GM18526 (cell line): ENCODE measurements at regions not wholly inside any gene's neighbourhood (a gene's known extent, or its start where the extent isn't known, plus 50 kb on each side); places are given as distances from the start of the nearest gene placed in this dataset.

Source experiments
- POLR2A ChIP-seq: IDR thresholded peaks from 3 replicates; pipeline ENCODE4 v1.6.1; 2011; ENCODE audit not compliant: insufficient read length; ENCODE audit errors: extremely low read depth

- TF ChIP-seq POLR2A: no peak
Measured at GRCh38 chr2:8234757-8235374, 447.0 kb upstream of the ID2 start.

DNA sequence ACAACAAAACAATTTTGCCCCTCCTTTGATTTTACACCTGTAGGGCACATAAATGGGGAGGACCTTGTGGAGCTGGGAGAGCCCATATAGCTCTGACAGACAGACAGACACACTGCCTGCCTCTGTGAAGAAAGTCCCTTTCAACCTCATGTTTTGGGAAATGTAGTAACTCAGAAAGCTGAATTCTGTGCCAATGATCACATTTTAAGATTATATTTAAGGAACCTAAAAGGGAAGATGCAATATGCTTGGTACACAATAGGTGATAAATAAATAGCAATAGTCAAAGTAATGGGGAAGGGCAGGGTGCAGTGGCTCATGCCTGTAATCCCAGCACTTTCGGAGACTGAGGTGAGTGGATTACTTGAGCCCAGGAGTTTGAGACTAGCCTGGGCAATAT is 446.4 kb upstream of the ID2 start:
- TF ChIP-seq POLR2A: no peak

DNA sequence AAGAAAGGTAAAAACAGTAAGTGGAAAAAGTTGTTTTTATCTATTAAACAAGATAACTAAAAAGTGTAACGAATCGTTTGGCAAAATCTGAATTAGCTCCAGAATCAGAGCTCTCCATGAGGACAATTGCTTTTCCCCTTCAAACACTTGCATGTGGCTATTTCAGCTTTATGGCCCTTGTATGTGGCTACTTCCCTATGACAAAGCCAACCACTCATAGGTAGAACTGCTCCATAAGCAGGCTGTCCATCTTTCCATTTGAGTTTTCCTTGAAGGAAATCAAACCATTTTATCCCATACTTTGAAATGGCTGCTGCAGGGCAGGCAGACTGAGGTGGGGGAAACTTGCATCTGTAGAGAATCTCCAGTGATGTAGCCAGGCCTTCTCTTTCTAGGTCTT is 445.5 kb upstream of the ID2 start:
- no peak for TF ChIP-seq POLR2A

- TF ChIP-seq POLR2A: no peak
Measured at GRCh38 chr2:8238521-8239230, 443.2 kb upstream of the ID2 start.

DNA sequence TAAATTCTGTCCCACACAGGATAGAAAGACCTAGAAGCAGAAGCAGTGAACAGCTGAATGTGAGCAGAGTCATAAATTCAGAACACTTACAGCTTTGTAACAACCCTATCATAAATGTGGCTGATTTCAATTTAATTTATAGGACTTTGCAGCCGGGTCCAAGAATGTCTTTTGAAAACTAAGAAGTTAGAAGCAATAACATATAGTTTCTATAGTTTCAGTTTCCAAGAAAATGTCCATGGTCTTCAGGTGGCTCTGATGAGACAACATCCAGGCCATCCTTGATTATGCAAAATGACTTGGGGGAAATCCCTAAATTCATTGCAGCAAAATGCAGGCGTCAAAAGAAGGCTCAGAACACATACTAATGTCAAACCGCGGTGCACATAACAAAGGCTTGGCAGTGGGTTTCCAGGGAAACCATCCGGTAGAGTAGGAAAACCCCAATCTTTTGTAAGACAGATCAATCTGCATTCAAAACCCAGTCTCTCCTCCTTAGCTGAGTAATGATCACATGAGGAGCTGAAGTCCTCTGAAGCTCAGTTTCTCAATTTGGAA is 442.2 kb upstream of the ID2 start:
- no peak for TF ChIP-seq POLR2A

- no peak for TF ChIP-seq POLR2A
Measured at GRCh38 chr2:8241317-8241716, 440.5 kb upstream of the ID2 start.

- TF ChIP-seq POLR2A: no peak
Measured at GRCh38 chr2:8242739-8243138, 439.1 kb upstream of the ID2 start.

DNA sequence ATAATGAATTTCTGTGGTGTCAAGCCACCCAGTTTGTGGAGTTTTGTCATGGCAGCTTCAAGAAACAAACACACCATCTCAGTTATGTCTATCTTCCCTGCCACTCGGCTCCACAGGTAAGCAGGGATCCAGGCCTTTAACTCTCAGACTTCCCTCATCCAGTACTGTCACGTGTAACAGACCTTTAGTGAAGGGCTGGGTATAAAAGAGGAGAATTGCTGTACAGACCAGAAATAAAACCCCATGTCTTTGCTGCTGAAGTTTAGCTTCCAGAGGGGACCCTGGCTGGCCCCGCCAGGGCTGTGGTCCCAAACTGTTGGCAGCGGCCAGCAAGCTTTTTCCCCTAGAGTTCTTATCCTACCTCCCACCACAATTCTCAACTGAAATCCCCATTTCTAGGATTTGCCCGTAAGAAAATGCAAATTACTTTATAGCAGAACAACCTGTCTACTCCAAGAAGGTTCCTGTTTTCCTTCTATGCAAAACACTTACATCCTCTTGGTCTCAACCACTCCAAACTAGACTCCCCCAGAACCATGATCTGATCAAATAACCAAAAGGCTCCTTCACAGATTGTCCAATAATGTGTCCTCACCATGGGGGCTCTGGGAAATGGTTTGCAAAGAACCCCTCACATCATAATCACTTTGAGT is 438.0 kb upstream of the ID2 start:
- TF ChIP-seq POLR2A: no peak

DNA sequence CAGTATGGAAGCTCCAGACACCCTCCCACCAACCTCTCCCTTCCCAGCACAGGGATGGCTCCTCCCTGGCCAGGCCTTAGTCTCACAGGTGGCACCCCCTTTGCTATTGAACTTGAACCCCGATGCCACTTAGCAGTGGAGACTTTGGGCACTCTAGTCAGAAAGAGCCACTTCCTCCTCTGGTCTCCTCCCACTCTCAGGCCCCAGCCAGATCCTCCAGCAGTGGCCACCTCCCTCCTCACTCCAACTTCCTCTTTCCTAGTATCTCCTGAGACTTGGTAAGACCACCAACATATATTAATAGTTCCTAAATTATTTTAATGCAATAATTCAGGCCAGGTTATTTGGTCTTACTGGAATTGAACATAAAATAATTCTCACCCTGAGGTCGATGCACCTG is 437.2 kb upstream of the ID2 start:
- no peak for TF ChIP-seq POLR2A

- no peak for TF ChIP-seq POLR2A
Measured at GRCh38 chr2:8246137-8246536, 435.7 kb upstream of the ID2 start.

DNA sequence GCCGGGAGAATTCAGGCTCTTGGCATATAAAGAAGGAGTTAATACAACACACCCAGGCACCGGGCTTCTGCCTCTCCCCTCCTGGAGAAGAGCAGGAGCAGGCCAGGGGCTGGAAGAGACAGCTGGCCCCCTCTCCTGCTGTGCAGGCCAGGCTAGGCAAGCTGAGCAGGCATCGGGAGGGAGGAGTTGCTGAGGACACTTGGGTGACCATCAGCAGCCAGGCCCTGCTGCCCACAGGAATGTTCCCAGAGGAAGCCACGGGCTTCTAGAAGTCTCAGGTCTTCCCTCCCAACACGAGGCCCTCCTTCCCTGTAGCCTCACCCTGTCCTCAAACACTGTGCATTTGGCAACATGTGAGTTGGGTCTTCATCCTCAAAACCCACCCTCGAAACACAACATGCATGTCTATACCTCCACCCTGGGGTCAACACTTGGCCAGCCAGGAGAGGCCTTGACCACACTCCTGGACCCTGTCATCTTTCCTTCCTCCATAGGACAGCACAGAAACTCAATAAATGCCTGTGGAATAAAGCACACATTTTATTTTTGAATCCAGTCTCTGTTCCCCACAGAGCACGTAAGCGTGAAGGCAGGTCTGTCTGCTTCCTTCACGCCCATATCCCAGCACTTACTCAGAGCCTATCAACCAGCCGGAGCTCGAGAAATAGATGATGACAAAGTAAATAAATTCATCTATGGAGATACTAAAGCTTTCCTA is 433.8 kb upstream of the ID2 start:
- no peak for TF ChIP-seq POLR2A

DNA sequence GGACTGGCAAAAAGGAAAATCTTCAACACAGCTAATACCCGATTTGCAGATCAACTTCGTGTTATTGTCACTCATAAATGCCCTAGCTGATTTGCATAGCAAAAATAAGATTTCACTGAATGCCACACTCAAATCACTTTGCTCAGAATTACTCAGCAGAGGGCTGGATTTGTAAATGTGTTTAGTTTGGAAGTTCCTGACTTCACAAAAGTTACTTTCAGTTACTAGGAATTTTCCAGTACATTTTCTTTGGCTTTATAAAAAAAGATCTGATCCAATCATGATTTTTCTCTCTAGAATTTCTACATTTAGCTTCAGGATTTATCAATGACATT is 433.3 kb upstream of the ID2 start:
- TF ChIP-seq POLR2A: no peak

- no peak for TF ChIP-seq POLR2A
Measured at GRCh38 chr2:8249141-8249540, 432.7 kb upstream of the ID2 start.

- TF ChIP-seq POLR2A: no peak
Measured at GRCh38 chr2:8249769-8250168, 432.1 kb upstream of the ID2 start.

GRCh38 chr2:8251291-8251690 is 430.6 kb upstream of the ID2 start:
- TF ChIP-seq POLR2A: no peak

DNA sequence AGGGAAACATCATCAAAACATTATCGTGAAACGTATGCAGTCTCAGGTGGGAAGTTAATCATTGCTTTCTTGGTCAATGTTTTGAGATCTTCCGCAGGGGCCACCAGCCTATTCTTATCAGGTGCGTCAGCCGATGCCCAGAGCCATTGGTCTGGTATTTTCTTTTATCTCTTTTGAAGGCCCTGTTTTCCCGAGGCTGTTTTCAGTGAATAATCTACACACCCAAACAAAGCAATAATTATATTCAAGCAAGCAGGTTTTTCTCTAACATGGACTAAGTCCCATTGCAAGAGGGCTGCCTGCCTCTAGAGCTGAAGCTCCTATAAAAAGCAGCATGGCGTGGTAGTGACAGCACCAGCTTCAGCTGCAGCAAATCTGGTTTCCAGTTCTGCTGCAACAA is 430.0 kb upstream of the ID2 start:
- TF ChIP-seq POLR2A: no peak
